Brain microvascular endothelial cell (primary cell): ENCODE measurements at regions not wholly inside any gene's neighbourhood (a gene's known extent, or its start where the extent isn't known, plus 50 kb on each side); places are given as distances from the start of the nearest gene placed in this dataset.
A peak's percentile ranks its signal among the peaks of the same experiment; 100 is the strongest.
"Not testable (repeated sequence)": the region's sequence is repeated elsewhere in the genome, so short reads cannot be mapped to it uniquely, and the experiment has no call there.

Experiments used
- DNase-seq: peaks from one replicate; pipeline ENCODE4 v3.0.0-alpha.2; 2020
- H3K27ac ChIP-seq: fragments of 250-450 bp; sonication (Bioruptor Pico); 2 replicates; pipeline ENCODE4 v1.5.1; 2020; ENCODE audit warnings: mild to moderate bottlenecking, moderate library complexity
- H3K27me3 ChIP-seq: fragments of 250-450 bp; sonication (Bioruptor Pico); replicated peaks from 2 replicates; pipeline ENCODE4 v1.5.1; 2020; ENCODE audit warnings: mild to moderate bottlenecking
- H3K36me3 ChIP-seq: fragments of 250-450 bp; sonication (Bioruptor Pico); replicated peaks from 2 replicates; pipeline ENCODE4 v1.5.1; 2020; ENCODE audit warnings: mild to moderate bottlenecking
- H3K4me3 ChIP-seq: 2 replicates; pipeline ENCODE4 v1.5.1; 2011; ENCODE audit warnings: low read depth, mild to moderate bottlenecking, control low read depth, low read length, moderate library complexity
- in situ Hi-C: cut with HindIII; loops from 2 replicates; pipeline ENCODE4 v1.10.0; 2017; ENCODE audit warnings: low sequenced_read_pairs, low pct_ligation_motif_present
- TF ChIP-seq, protein P1 (sequence below): IDR thresholded peaks from 2 replicates; pipeline ENCODE4 v1.5.1; 2011; ENCODE audit warnings: low read depth, mild to moderate bottlenecking, moderate library complexity, low read length, control low read depth, inconsistent platforms; ENCODE audit errors: missing control alignments

- no peaks in the 10 kb centered on the region for H3K36me3 ChIP-seq
- TF ChIP-seq, protein P1, sequence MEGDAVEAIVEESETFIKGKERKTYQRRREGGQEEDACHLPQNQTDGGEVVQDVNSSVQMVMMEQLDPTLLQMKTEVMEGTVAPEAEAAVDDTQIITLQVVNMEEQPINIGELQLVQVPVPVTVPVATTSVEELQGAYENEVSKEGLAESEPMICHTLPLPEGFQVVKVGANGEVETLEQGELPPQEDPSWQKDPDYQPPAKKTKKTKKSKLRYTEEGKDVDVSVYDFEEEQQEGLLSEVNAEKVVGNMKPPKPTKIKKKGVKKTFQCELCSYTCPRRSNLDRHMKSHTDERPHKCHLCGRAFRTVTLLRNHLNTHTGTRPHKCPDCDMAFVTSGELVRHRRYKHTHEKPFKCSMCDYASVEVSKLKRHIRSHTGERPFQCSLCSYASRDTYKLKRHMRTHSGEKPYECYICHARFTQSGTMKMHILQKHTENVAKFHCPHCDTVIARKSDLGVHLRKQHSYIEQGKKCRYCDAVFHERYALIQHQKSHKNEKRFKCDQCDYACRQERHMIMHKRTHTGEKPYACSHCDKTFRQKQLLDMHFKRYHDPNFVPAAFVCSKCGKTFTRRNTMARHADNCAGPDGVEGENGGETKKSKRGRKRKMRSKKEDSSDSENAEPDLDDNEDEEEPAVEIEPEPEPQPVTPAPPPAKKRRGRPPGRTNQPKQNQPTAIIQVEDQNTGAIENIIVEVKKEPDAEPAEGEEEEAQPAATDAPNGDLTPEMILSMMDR: no peak
- DNase-seq: no peak
- in situ Hi-C loops: no loop called here
- no peak overlapping the region for H3K4me3 ChIP-seq
- no peaks in the 10 kb centered on the region for H3K27me3 ChIP-seq
- H3K27ac ChIP-seq: no peak overlapping the region
Measured at GRCh38 chr2:134052173-134052572, 201.7 kb upstream of the MGAT5 start.

GRCh38 chr2:134056173-134056572, 197.7 kb upstream of the MGAT5 start:
- TF ChIP-seq, protein P1: no peak
- Histone ChIP-seq H3K27ac (no peak overlapping the region), H3K36me3 (no peaks in the 10 kb centered on the region), H3K27me3 (no peaks in the 10 kb centered on the region), H3K4me3 (no peak overlapping the region)
- in situ Hi-C loops: no loop called here
- DNase-seq: no peak

DNA sequence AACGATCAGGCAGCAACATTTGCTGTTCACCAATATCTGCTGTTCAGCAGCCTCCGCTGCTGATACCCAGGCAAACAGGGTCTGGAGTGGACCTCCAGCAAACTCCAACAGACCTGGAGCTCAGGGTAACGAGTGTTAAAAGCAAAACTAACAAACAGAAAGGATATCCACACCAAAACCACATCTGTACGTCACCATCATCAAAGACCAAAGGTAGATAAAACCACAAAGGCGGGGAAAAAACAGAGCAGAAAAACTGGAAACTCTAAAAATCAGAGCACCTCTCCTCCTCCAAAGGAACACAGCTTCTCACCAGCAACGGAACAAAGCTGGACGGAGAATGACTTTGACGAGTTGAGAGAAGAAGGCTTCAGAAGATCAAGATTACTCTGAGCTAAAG, 192.8 kb upstream of the MGAT5 start:
- not testable (repeated sequence) for DNase-seq

GRCh38 chr2:134062235-134062634, 191.6 kb upstream of the MGAT5 start:
- not testable (repeated sequence) for H3K36me3 ChIP-seq

More for the DNA sequence above, 192.8 kb upstream of the MGAT5 start:
- H3K27me3 ChIP-seq, H3K4me3 ChIP-seq, H3K36me3 ChIP-seq, in situ Hi-C loops, H3K27ac ChIP-seq: not testable (repeated sequence)

GRCh38 chr2:134063916-134064315, 190.0 kb upstream of the MGAT5 start:
- H3K27me3 ChIP-seq, DNase-seq, H3K4me3 ChIP-seq, H3K36me3 ChIP-seq, in situ Hi-C loops, H3K27ac ChIP-seq: not testable (repeated sequence)

More at GRCh38 chr2:134062235-134062634, 191.6 kb upstream of the MGAT5 start:
- H3K4me3 ChIP-seq, DNase-seq, in situ Hi-C loops, H3K27me3 ChIP-seq, H3K27ac ChIP-seq: not testable (repeated sequence)

DNA sequence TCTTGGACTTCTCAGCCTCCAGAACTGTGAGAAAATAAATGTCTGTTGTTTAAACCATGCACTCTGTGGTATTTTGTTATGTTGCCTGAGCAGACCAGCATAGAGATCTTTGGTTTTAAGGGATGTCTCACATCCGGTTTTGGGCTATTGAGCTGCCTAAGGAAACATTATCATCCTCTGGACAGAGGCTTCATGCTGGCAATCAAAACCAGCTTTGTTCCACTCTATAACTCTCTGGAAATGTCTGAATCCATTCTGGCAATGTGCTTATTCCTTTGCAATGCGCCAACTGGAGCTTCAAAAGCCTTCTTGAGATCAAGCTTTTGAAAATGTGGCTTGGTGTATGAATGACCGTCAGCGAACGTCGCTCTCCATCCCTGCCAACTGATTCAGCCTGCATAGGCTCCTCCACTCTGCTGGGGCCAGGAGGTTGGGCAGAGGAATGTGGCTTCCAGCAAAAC, 183.6 kb upstream of the MGAT5 start:
- H3K27ac ChIP-seq: peak overlapping the region; percentile 41
- in situ Hi-C loops: no loop called here
- no peak overlapping the region for H3K4me3 ChIP-seq
- TF ChIP-seq, protein P1: no peak
- H3K27me3 ChIP-seq: no peaks in the 10 kb centered on the region
- no peaks in the 10 kb centered on the region for H3K36me3 ChIP-seq
- DNase-seq: peak; percentile 64

DNA sequence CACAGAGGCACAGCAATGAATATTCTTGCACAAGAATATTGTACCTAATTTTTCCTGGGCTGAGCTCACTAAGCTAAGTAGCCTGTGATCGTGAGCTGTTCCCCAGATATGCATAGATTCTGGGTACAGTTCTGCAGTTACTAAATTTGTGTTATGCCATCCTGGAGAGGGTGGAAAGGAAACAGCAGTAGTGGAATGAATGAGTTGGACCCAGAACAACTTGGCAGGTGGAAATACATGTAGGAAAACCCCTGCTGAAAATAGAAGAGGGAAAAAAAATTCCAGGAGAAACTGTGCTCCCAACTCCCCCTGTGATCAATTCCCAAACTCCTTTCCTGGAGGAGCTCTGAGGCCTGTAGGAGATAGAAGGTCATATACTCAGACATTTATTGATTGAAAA, 181.5 kb upstream of the MGAT5 start:
- Histone ChIP-seq H3K4me3 (no peak overlapping the region), H3K27ac (no peak overlapping the region), H3K36me3 (no peaks in the 10 kb centered on the region), H3K27me3 (no peaks in the 10 kb centered on the region)
- no peak for DNase-seq
- in situ Hi-C loops: no loop called here
- TF ChIP-seq, protein P1: no peak
